ENCODE measurements at regions not wholly inside any gene's neighbourhood (a gene's known extent, or its start where the extent isn't known, plus 50 kb on each side); places are given as distances from the start of the nearest gene placed in this dataset.

DNA sequence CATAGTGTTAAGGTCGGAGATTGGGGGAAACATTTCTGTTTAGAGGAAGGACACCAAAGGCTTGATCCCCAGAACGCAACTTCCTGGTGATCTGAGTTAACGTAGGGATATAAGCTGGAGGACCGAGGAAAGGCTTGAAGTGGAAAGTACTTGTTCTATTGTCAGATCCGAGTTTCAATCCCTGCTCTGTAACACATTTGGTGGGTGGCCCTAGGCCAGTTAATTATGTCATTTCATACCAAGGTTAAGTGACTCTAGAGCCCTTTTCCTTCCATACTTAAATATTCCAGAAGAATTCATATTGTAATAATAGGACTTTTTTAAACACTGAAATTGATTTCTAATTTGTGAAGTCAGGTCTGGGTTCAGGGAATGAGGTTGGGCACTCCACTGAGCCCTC, 80.9 kb downstream of the RPLP1 start:
- no peak overlapping the region for H3K4me3 ChIP-seq (ENCODE audit: low read depth, low read length)
- DNase-seq (ENCODE audit: low read depth): no peak
- TF ChIP-seq, protein P1, sequence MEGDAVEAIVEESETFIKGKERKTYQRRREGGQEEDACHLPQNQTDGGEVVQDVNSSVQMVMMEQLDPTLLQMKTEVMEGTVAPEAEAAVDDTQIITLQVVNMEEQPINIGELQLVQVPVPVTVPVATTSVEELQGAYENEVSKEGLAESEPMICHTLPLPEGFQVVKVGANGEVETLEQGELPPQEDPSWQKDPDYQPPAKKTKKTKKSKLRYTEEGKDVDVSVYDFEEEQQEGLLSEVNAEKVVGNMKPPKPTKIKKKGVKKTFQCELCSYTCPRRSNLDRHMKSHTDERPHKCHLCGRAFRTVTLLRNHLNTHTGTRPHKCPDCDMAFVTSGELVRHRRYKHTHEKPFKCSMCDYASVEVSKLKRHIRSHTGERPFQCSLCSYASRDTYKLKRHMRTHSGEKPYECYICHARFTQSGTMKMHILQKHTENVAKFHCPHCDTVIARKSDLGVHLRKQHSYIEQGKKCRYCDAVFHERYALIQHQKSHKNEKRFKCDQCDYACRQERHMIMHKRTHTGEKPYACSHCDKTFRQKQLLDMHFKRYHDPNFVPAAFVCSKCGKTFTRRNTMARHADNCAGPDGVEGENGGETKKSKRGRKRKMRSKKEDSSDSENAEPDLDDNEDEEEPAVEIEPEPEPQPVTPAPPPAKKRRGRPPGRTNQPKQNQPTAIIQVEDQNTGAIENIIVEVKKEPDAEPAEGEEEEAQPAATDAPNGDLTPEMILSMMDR (IDR thresholded peaks at IDR 0.05; ENCODE audit: insufficient read depth, low read depth, low read length): no peak

DNA sequence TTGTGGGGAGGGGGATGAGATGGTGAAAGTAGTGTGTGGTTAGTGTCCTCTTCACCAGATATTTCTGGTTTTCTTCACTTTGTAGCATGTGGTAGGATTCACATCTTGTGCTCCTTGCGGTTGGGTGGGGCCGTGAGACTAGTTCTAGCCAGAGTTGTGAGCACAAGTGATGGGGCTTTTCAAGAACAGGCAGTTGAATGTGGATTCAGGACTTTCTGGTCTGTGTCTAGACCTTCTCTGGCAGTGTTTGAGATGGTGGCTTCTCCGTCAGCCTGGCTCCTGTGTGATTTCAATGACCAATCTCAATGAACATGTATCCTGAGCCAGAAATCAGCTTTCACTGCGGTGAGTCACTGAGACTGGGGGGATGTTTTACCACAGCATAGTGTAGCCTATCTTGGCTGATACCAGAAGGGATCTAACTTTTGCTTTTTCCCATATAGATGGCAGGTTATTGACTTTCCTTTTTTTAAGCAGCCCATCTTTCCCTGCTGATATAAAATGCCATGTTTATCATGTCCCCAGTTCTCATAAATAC, 82.6 kb downstream of the RPLP1 start:
- DNase-seq (ENCODE audit: low read depth): no peak
- H3K4me3 ChIP-seq (ENCODE audit: low read depth, low read length): no peak overlapping the region
- TF ChIP-seq, protein P1 (IDR thresholded peaks at IDR 0.05; ENCODE audit: insufficient read depth, low read depth, low read length): no peak

DNA sequence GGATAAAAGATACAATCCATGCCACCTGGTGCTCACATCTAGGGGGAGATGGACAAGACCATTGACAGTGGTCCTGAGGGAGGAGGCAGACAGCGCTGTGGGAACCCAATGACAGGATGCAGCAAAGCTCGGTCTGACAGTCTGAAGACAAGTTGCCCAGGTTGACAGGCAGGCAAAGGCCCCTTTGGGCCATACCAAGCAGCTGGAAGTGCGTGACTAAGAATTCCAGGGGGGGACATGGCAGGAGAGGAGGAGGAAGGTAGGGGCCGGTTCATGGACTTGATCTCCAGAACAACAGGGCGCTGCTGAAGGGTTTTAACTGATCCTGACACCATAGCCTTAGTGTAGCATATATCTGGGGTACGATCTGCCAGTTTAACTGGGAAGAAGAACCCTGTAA, 83.4 kb downstream of the RPLP1 start:
- DNase-seq (ENCODE audit: low read depth): no peak
- TF ChIP-seq, protein P1 (IDR thresholded peaks at IDR 0.05; ENCODE audit: insufficient read depth, low read depth, low read length): no peak
- H3K4me3 ChIP-seq (ENCODE audit: low read depth, low read length): no peak overlapping the region

DNA sequence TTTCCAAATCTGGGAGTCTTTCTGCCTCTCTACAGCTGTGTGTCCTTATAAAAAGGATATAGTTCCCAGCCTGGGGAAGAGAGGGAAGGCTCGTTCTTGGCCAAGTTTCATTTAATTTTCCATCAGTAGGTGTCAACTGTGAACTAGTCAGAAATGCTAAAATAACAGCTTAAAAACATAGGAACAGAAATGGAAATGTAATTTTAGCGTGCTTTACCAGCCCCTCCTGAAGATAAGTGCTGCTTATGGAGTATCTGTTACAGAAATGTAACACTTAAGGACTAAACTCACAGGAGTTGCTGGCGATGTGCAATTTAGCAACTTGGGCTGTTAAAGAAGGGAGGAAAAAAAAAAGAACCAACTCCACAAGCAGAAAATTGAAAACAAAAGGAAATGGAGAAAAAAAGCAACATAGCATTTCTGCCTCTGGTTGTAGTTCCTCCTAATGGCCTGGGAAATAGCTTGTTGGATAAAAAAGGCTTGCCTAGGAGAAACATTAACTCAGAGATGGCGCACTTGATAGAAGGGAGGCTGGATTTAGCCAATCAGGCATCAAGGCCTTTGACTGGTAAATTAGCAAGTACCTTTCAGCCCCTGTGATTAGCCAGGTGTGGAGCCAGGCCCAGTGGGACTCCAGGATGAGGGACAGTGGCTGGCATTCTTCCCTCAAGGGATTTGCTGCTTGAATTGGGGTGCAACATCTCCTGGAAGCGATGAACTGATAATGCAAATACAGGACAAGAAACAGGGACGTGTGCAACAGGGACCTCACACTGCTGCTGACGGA, 84.3 kb downstream of the RPLP1 start:
- no peak overlapping the region for H3K4me3 ChIP-seq (ENCODE audit: low read depth, low read length)
- DNase-seq (ENCODE audit: low read depth): no peak
- TF ChIP-seq, protein P1 (IDR thresholded peaks at IDR 0.05; ENCODE audit: insufficient read depth, low read depth, low read length): no peak

DNA sequence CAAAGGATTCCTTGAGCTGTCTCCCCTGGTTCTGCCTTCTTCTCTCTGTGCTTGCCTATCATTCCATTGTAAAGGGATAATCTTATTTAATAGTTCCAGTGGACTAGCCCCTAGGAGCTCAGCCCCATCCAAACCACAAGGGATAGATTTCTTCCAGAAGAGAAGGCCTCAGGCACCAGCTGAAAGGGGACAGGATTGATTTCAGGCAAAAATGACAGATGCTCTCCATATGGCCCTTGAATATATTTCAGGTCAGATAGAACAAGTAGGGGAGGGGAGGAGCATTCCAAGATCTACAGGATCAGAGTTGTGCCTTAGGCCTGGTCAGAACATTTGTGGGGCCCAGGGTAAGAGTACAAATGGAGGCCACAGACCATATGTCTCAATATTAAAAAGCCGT, 85.3 kb downstream of the RPLP1 start:
- DNase-seq (ENCODE audit: low read depth): no peak
- TF ChIP-seq, protein P1 (IDR thresholded peaks at IDR 0.05; ENCODE audit: insufficient read depth, low read depth, low read length): no peak
- no peak overlapping the region for H3K4me3 ChIP-seq (ENCODE audit: low read depth, low read length)

DNA sequence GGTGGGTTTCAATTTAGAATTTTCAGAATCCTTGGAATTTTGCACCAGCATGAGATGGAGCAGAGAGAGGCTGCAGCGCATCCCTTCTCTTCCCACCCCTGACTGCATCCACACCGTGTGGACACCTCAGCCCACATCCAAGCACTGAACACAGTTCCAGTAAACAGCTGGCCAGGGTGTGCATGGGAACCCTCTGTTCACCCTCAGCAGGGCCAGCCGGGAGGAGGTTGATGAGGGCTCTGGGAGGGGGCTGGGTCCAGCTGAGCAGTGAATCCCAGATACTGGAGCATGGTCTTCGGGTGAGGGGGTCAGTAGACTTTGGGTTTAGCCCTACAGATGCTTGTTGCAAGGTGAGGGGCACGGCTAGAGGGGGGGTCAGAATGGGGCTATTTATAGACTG, 85.8 kb downstream of the RPLP1 start:
- H3K4me3 ChIP-seq (ENCODE audit: low read depth, low read length): no peak overlapping the region
- DNase-seq (ENCODE audit: low read depth): no peak
- TF ChIP-seq, protein P1 (IDR thresholded peaks at IDR 0.05; ENCODE audit: insufficient read depth, low read depth, low read length): no peak

Data from fibroblast of villous mesenchyme (primary cell).